DOHH2 (cell line): ENCODE measurements at regions not wholly inside any gene's neighbourhood (a gene's known extent, or its start where the extent isn't known, plus 50 kb on each side); places are given as distances from the start of the nearest gene placed in this dataset.

Source experiments
- H3F3A ChIP-seq: fragments of 200-600 bp; sonication (generic), shearing (Covaris generic); 2 replicates; pipeline ENCODE4 v1.6.0; 2016; ENCODE audit warnings: antibody characterized with exemption, mild to moderate bottlenecking; ENCODE audit not compliant: control insufficient read depth, insufficient read depth
- H3K27ac ChIP-seq: fragments of 200-600 bp; sonication (generic); 2 replicates; pipeline ENCODE4 v1.5.1; 2014; ENCODE audit warnings: low read depth, mild to moderate bottlenecking, low read length, moderate library complexity
- H3K27me3 ChIP-seq: fragments of 200-600 bp; sonication (generic); 2 replicates; pipeline ENCODE4 v1.6.1; 2014; ENCODE audit warnings: mild to moderate bottlenecking, low read length, mixed read lengths; ENCODE audit not compliant: control insufficient read depth
- H3K36me3 ChIP-seq: fragments of 200-600 bp; sonication (generic); 2 replicates; pipeline ENCODE4 v1.6.1; 2014; ENCODE audit warnings: mild to moderate bottlenecking, low read length, moderate library complexity, mixed read lengths; ENCODE audit not compliant: control insufficient read depth
- H3K4me1 ChIP-seq: fragments of 200-600 bp; sonication (generic); 2 replicates; pipeline ENCODE4 v1.6.1; 2014; ENCODE audit warnings: mild to moderate bottlenecking, low read length, mixed read lengths; ENCODE audit not compliant: control insufficient read depth
- H3K4me2 ChIP-seq: fragments of 200-600 bp; sonication (generic); 2 replicates; pipeline ENCODE4 v1.6.0; 2014; ENCODE audit warnings: mild to moderate bottlenecking, low read length, moderate library complexity
- H3K4me3 ChIP-seq: fragments of 200-600 bp; sonication (generic); 2 replicates; pipeline ENCODE4 v1.5.1; 2014; ENCODE audit warnings: mild to moderate bottlenecking, low read length, mixed read lengths
- H3K79me2 ChIP-seq: fragments of 200-600 bp; sonication (generic); 2 replicates; pipeline ENCODE4 v1.6.1; 2014; ENCODE audit warnings: mild to moderate bottlenecking, low read length, mixed read lengths; ENCODE audit not compliant: control insufficient read depth
- H3K9me2 ChIP-seq: fragments of 200-600 bp; sonication (generic); replicated peaks from 2 replicates; pipeline ENCODE4 v1.6.1; 2014; ENCODE audit warnings: mild to moderate bottlenecking, low read length, mixed read lengths; ENCODE audit not compliant: control insufficient read depth
- H3K9me3 ChIP-seq: fragments of 200-600 bp; sonication (generic); 2 replicates; pipeline ENCODE4 v1.6.1; 2014; ENCODE audit warnings: antibody characterized with exemption, low read length, mixed read lengths; ENCODE audit not compliant: control insufficient read depth, insufficient read depth
- H4K20me1 ChIP-seq: fragments of 200-600 bp; sonication (generic); 2 replicates; pipeline ENCODE4 v1.6.0; 2014; ENCODE audit warnings: low read depth, mild to moderate bottlenecking, antibody characterized with exemption, low read length, moderate library complexity; ENCODE audit not compliant: control insufficient read depth, insufficient read depth
- EZH2phosphoT487 ChIP-seq: fragments of 200-600 bp; sonication (generic); IDR thresholded peaks from 2 replicates; pipeline ENCODE4 v1.6.1; 2017; ENCODE audit warnings: borderline replicate concordance, mild to moderate bottlenecking, antibody characterized with exemption, low read length, moderate library complexity, mixed read lengths
- TF ChIP-seq, protein P1 (sequence below): fragments of 200-600 bp; sonication (generic); IDR thresholded peaks from one replicate; pipeline ENCODE4 v1.5.1; 2014; ENCODE audit warnings: antibody characterized with exemption, mild to moderate bottlenecking, low read depth, low read length; ENCODE audit not compliant: poor library complexity, severe bottlenecking

DNA sequence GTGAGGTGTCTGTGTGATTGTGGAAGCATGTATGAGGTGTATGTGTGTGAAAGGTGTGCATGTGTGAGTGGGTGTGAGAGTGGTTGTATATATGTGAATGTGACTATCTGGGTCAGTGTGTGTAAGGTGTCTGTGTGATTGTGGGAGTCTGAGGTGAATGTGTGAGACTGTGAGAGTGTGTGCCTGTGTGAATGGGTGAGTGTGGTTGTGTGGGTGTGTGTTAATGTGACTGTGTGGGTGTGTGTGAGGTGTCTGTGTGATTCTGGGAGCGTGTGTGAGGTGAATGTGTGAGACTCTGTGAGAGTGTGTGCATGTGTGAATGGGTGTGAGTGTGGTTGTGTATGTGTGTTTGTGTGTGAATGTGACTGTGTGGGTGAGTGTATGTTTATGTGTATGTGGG, 385.1 kb downstream of the TCERG1L start:
- Histone ChIP-seq H3F3A (no peaks in the 10 kb centered on the region), H3K27me3 (no peaks in the 10 kb centered on the region), H3K9me2 (no peaks in the 10 kb centered on the region), H3K27ac (no peak overlapping the region), H3K79me2 (no peaks in the 10 kb centered on the region), H3K4me3 (no peak overlapping the region), H4K20me1 (no peaks in the 10 kb centered on the region), H3K36me3 (no peaks in the 10 kb centered on the region), H3K4me2 (no peak overlapping the region), H3K4me1 (no peaks in the 10 kb centered on the region), H3K9me3 (peaks cover 21% of the 10 kb centered on the region)
- TF ChIP-seq, protein P1, sequence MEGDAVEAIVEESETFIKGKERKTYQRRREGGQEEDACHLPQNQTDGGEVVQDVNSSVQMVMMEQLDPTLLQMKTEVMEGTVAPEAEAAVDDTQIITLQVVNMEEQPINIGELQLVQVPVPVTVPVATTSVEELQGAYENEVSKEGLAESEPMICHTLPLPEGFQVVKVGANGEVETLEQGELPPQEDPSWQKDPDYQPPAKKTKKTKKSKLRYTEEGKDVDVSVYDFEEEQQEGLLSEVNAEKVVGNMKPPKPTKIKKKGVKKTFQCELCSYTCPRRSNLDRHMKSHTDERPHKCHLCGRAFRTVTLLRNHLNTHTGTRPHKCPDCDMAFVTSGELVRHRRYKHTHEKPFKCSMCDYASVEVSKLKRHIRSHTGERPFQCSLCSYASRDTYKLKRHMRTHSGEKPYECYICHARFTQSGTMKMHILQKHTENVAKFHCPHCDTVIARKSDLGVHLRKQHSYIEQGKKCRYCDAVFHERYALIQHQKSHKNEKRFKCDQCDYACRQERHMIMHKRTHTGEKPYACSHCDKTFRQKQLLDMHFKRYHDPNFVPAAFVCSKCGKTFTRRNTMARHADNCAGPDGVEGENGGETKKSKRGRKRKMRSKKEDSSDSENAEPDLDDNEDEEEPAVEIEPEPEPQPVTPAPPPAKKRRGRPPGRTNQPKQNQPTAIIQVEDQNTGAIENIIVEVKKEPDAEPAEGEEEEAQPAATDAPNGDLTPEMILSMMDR = no peak
- TF ChIP-seq EZH2phosphoT487 = no peak

DNA sequence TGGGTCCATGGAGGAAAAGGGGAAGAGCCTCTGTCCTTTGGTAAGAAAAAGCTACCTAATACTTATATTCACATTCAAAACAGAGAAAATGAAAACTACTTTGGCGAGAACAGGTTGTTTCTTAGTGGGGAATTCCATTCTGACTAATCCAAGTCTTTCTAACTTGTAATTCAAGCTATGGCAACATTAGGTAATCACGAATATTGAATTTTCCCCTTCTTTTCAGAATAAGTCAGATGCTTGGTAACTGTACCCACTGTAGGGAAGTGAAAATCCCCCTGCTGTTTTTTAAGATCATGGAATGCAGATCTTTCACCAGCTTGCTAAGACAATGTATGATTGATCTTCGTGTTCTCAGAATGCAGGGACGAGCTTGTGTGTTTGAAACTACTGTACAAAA, 384.4 kb downstream of the TCERG1L start:
- Histone ChIP-seq H3K9me2 (no peaks in the 10 kb centered on the region), H3K79me2 (no peaks in the 10 kb centered on the region), H3K36me3 (no peaks in the 10 kb centered on the region), H3K9me3 (peaks cover 21% of the 10 kb centered on the region), H3K27me3 (no peaks in the 10 kb centered on the region), H3K4me1 (no peaks in the 10 kb centered on the region), H4K20me1 (no peaks in the 10 kb centered on the region), H3K4me2 (no peak overlapping the region), H3K27ac (no peak overlapping the region), H3F3A (no peaks in the 10 kb centered on the region), H3K4me3 (no peak overlapping the region)
- TF ChIP-seq EZH2phosphoT487 = no peak
- TF ChIP-seq, protein P1 = no peak

DNA sequence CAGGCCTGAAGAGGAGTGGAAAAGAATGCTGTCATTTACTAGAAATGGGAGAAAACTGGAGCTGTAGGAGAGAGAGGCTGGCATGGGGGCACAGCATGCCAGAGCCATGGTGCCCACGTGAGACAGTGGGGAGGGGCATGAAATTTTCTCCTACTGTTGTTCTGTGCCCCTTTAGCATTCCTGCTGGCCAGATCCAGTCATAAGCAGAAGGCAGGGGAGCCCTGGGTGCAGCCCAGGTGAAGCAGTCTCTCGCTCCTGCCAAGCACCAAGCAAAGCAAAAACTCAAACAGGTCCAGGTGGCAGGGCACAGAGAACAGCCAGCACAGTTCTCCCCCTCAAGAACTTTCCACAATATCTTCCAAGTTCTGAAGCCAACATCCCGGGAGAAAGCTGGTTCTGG, 383.2 kb downstream of the TCERG1L start:
- Histone ChIP-seq H3K4me1 (no peaks in the 10 kb centered on the region), H3K36me3 (no peaks in the 10 kb centered on the region), H3K27me3 (no peaks in the 10 kb centered on the region), H3K9me2 (no peaks in the 10 kb centered on the region), H4K20me1 (no peaks in the 10 kb centered on the region), H3K9me3 (peaks cover 21% of the 10 kb centered on the region), H3F3A (no peaks in the 10 kb centered on the region), H3K4me2 (no peak overlapping the region), H3K79me2 (no peaks in the 10 kb centered on the region), H3K27ac (no peak overlapping the region), H3K4me3 (no peak overlapping the region)
- no peak for TF ChIP-seq EZH2phosphoT487
- TF ChIP-seq, protein P1 = no peak
